ENCODE measurements at regions not wholly inside any gene's neighbourhood (a gene's known extent, or its start where the extent isn't known, plus 50 kb on each side); places are given as distances from the start of the nearest gene placed in this dataset.

DNA sequence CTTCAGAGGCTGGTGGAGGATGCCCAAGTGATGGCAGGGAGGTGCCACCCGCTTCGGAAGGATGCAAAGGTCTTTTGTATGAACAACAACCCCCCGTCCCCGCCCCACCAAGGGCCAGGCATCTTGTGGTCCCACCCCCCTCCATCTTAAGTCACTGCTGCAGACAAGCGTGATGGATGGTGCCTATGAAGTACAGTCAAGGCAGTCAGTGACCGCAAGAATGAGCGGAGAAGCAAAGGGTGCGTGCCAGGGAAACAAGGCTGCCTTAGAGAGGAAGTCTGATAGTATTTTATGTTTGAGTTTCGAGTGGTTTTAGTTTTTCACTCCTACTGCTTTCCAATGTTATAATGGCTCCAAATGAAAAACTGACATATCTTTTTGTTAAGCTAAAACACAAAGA lies 68.7 kb upstream of the GPM6B start:
- POLR2A ChIA-PET = no interaction called here
- TF ChIP-seq, protein P1, sequence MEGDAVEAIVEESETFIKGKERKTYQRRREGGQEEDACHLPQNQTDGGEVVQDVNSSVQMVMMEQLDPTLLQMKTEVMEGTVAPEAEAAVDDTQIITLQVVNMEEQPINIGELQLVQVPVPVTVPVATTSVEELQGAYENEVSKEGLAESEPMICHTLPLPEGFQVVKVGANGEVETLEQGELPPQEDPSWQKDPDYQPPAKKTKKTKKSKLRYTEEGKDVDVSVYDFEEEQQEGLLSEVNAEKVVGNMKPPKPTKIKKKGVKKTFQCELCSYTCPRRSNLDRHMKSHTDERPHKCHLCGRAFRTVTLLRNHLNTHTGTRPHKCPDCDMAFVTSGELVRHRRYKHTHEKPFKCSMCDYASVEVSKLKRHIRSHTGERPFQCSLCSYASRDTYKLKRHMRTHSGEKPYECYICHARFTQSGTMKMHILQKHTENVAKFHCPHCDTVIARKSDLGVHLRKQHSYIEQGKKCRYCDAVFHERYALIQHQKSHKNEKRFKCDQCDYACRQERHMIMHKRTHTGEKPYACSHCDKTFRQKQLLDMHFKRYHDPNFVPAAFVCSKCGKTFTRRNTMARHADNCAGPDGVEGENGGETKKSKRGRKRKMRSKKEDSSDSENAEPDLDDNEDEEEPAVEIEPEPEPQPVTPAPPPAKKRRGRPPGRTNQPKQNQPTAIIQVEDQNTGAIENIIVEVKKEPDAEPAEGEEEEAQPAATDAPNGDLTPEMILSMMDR (IDR thresholded peaks at IDR 0.05; ENCODE audit: insufficient read depth, low read depth, low read length) = no peak
- no peak for DNase-seq (ENCODE audit: low read depth)

DNA sequence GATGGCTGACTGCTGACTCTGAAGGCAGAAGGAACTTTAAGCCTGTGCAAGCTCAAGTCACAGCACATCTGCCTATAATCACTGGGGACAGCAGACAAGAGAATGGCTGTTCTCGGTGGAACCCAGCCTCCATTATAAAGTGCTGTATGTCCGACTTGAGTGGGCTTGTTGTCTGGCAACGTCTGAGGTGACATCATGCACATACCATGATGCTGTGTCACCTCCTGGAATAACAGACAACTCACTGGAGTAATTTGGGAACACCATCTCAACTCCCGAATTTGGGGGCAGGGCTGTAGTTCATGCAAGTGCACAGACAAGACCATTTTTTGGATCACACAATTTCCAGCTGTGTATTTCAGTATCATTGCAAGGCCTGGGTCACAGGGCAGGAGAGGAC lies 59.8 kb upstream of the GPM6B start:
- no peaks in the 10 kb centered on the region for H3K36me3 ChIP-seq (ENCODE audit: control insufficient read depth, insufficient read depth, low read length)
- POLR2A ChIA-PET = no interaction called here
- no peaks in the 10 kb centered on the region for H3K27me3 ChIP-seq (ENCODE audit: control insufficient read depth, insufficient read depth, low read length)
- CTCF ChIA-PET = no interaction called here
- TF ChIP-seq, protein P1 (IDR thresholded peaks at IDR 0.05; ENCODE audit: insufficient read depth, low read depth, low read length) = no peak
- DNase-seq (ENCODE audit: low read depth) = peak; percentile 7
- H3K4me3 ChIP-seq (ENCODE audit: low read depth, low read length) = no peak overlapping the region

More for the DNA sequence above, 68.7 kb upstream of the GPM6B start:
- CTCF ChIA-PET = no interaction called here
- H3K27me3 ChIP-seq (ENCODE audit: control insufficient read depth, insufficient read depth, low read length) = no peaks in the 10 kb centered on the region
- H3K4me3 ChIP-seq (ENCODE audit: low read depth, low read length) = no peak overlapping the region
- H3K36me3 ChIP-seq (ENCODE audit: control insufficient read depth, insufficient read depth, low read length) = no peaks in the 10 kb centered on the region

DNA sequence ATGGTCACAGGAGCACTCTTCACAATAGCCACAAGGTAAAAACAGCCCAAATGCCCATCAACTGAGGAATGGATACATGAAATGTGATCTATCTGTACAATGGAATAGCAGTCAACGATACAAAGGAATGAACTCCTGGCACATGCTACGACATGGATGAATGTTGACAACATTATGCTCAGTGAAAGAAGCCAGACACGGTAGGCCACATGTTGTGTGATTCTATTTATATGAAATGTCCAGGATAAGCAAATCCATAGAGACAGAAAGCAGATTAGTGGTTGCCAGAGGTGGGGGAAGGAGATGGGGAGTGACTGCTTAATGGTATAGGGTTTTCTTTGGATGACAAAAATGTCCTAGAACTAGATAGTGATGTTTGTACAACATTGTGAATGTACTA lies 58.7 kb upstream of the GPM6B start:
- Histone ChIP-seq H3K27me3 (ENCODE audit: control insufficient read depth, insufficient read depth, low read length) (no peaks in the 10 kb centered on the region), H3K4me3 (ENCODE audit: low read depth, low read length) (no peak overlapping the region), H3K36me3 (ENCODE audit: control insufficient read depth, insufficient read depth, low read length) (no peaks in the 10 kb centered on the region)
- CTCF ChIA-PET = no interaction called here
- TF ChIP-seq, protein P1 (IDR thresholded peaks at IDR 0.05; ENCODE audit: insufficient read depth, low read depth, low read length) = no peak
- no peak for DNase-seq (ENCODE audit: low read depth)
- POLR2A ChIA-PET = no interaction called here

DNA sequence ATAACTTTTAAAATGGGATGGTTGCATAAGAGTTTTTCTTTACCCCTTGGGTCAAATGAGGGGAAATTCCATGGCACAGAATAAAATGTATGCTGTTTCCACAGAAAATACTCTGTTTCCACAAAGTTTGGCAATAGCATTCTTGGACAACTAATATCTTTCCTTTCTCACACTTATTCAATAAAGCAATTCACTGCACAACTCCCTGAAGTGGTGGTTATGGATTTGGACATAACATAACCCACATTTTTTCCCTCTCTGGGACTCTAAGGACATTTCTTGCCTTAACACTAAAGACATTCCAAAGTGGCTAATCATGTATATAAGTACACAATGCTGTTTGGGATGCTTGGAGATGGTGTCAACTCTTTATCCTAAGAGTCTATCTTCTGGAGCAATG lies 51.7 kb upstream of the GPM6B start:
- H3K27me3 ChIP-seq (ENCODE audit: control insufficient read depth, insufficient read depth, low read length) = no peaks in the 10 kb centered on the region

More for the DNA sequence above, 51.7 kb upstream of the GPM6B start:
- TF ChIP-seq, protein P1 (IDR thresholded peaks at IDR 0.05; ENCODE audit: insufficient read depth, low read depth, low read length) = no peak
- no peak overlapping the region for H3K4me3 ChIP-seq (ENCODE audit: low read depth, low read length)
- no peaks in the 10 kb centered on the region for H3K36me3 ChIP-seq (ENCODE audit: control insufficient read depth, insufficient read depth, low read length)
- peak; percentile 7 for DNase-seq (ENCODE audit: low read depth)
- POLR2A ChIA-PET = no interaction called here
- CTCF ChIA-PET = no interaction called here

Measured in BJ (cell line).